ENCODE measurements at regions not wholly inside any gene's neighbourhood (a gene's known extent, or its start where the extent isn't known, plus 50 kb on each side); places are given as distances from the start of the nearest gene placed in this dataset.
"Not testable (repeated sequence)": the region's sequence is repeated elsewhere in the genome, so short reads cannot be mapped to it uniquely, and the experiment has no call there.

- H3K9ac ChIP-seq (ENCODE audit: low read depth, low read length) = no peak overlapping the region
- H3K27me3 ChIP-seq (ENCODE audit: insufficient read depth, low read length) = no peaks in the 10 kb centered on the region
- H3K36me3 ChIP-seq (ENCODE audit: insufficient read depth, low read length) = no peaks in the 10 kb centered on the region
- H3K9me3 ChIP-seq (ENCODE audit: insufficient read depth, low read depth, low read length) = no peaks in the 10 kb centered on the region
- no peak overlapping the region for H3K4me3 ChIP-seq (ENCODE audit: low read length)
- H3K4me1 ChIP-seq (ENCODE audit: insufficient read depth, low read length) = no peaks in the 10 kb centered on the region
- WGBS = 81% methylated on average over 5 of the region's 5 CpGs
- H3K27ac ChIP-seq (ENCODE audit: low read depth, low read length) = no peak overlapping the region
These were observed 672.3 kb upstream of the C16orf82 start for GRCh38 chr16:26394409-26394808.

DNA sequence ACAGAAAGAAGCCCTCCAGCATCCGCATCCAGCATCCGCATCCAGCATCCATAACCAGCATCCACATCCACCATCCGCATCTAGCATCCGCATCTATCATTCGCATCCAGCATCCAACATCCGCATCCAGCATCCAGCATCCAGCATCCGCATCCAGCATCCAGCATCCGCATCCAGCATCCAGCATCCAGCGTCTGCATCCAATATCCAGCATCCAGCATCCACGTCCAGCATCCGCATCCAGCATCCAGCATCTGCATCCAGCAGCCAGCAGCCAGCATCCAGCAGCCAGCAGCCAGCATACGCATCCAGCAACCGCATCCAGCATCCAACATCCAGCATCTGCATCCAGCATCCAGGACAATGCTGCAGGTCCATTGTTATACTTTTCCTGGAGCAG is 671.0 kb upstream of the C16orf82 start:
- Histone ChIP-seq H3K27ac (ENCODE audit: low read depth, low read length) (no peak overlapping the region), H3K9me3 (ENCODE audit: insufficient read depth, low read depth, low read length) (no peaks in the 10 kb centered on the region), H3K4me1 (ENCODE audit: insufficient read depth, low read length) (no peaks in the 10 kb centered on the region), H3K36me3 (ENCODE audit: insufficient read depth, low read length) (no peaks in the 10 kb centered on the region), H3K9ac (ENCODE audit: low read depth, low read length) (no peak overlapping the region), H3K4me3 (ENCODE audit: low read length) (no peak overlapping the region), H3K27me3 (ENCODE audit: insufficient read depth, low read length) (no peaks in the 10 kb centered on the region)
- 96% methylated on average over 13 of the region's 13 CpGs for WGBS

GRCh38 chr16:26396511-26397235 is 670.1 kb upstream of the C16orf82 start:
- Histone ChIP-seq H3K27ac (ENCODE audit: low read depth, low read length) (no peak overlapping the region), H3K27me3 (ENCODE audit: insufficient read depth, low read length) (no peaks in the 10 kb centered on the region), H3K4me3 (ENCODE audit: low read length) (no peak overlapping the region), H3K9me3 (ENCODE audit: insufficient read depth, low read depth, low read length) (no peaks in the 10 kb centered on the region), H3K4me1 (ENCODE audit: insufficient read depth, low read length) (no peaks in the 10 kb centered on the region), H3K36me3 (ENCODE audit: insufficient read depth, low read length) (no peaks in the 10 kb centered on the region), H3K9ac (ENCODE audit: low read depth, low read length) (no peak overlapping the region)
- WGBS = 61% methylated on average over 3 of the region's 3 CpGs

- no peak overlapping the region for H3K4me3 ChIP-seq (ENCODE audit: low read length)
- peaks cover 14% of the 10 kb centered on the region for H3K4me1 ChIP-seq (ENCODE audit: insufficient read depth, low read length)
- 83% methylated on average over 3 of the region's 3 CpGs for WGBS
- H3K27me3 ChIP-seq (ENCODE audit: insufficient read depth, low read length) = no peaks in the 10 kb centered on the region
- H3K9ac ChIP-seq (ENCODE audit: low read depth, low read length) = no peak overlapping the region
- no peaks in the 10 kb centered on the region for H3K36me3 ChIP-seq (ENCODE audit: insufficient read depth, low read length)
- H3K9me3 ChIP-seq (ENCODE audit: insufficient read depth, low read depth, low read length) = no peaks in the 10 kb centered on the region
- H3K27ac ChIP-seq (ENCODE audit: low read depth, low read length) = no peak overlapping the region
These were observed 652.9 kb upstream of the C16orf82 start for GRCh38 chr16:26413780-26414179.

GRCh38 chr16:26419458-26419857 is 647.3 kb upstream of the C16orf82 start:
- H3K36me3 ChIP-seq (ENCODE audit: insufficient read depth, low read length); H3K27me3 ChIP-seq (ENCODE audit: insufficient read depth, low read length); H3K9ac ChIP-seq (ENCODE audit: low read depth, low read length); H3K9me3 ChIP-seq (ENCODE audit: insufficient read depth, low read depth, low read length); H3K4me3 ChIP-seq (ENCODE audit: low read length); H3K27ac ChIP-seq (ENCODE audit: low read depth, low read length): not testable (repeated sequence)
- WGBS = 60% methylated on average over 8 of the region's 8 CpGs
- peaks cover 17% of the 10 kb centered on the region for H3K4me1 ChIP-seq (ENCODE audit: insufficient read depth, low read length)

DNA sequence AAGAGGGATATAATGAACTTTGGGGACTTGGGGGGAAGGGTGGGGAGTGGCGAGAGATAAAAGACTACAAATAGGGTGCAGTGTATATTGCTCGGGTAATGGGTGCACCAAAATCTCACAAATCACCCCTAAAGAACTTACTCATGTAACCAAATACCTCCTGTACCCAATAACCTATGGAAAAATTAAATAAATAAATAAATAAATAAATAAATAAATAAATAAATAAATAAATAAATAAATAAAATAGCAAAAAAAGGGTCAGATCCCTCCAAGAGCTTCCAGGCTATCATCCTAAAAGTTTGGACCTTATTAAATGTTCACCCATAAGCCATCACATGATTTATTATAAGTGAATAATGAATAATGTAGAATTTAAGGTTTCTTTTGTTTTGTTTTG is 636.1 kb upstream of the C16orf82 start:
- Histone ChIP-seq H3K27ac (ENCODE audit: low read depth, low read length) (no peak overlapping the region), H3K4me1 (ENCODE audit: insufficient read depth, low read length) (no peaks in the 10 kb centered on the region), H3K9ac (ENCODE audit: low read depth, low read length) (no peak overlapping the region), H3K4me3 (ENCODE audit: low read length) (no peak overlapping the region), H3K9me3 (ENCODE audit: insufficient read depth, low read depth, low read length) (no peaks in the 10 kb centered on the region), H3K36me3 (ENCODE audit: insufficient read depth, low read length) (no peaks in the 10 kb centered on the region), H3K27me3 (ENCODE audit: insufficient read depth, low read length) (no peaks in the 10 kb centered on the region)
- 89% methylated on average over 1 of the region's 2 CpGs for WGBS

DNA sequence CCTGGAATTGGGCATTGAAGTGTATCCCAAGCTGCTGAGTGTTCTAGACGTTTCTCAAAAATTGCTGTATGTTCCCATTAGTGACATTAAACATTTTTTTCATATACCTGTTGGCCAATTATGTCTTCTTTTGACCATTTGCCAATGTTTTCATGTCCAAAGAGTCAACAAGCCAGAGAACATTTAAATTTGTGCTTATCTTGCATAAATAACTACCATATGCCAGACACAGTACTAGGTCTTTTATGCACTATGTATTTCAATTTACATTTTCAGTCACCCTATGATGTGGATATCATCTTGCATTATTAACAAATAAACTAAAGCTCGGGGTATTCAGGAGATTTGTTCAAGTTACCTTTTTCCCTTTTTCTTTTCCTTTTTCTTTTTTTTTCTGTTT is 632.9 kb upstream of the C16orf82 start:
- Histone ChIP-seq H3K4me3 (ENCODE audit: low read length) (no peak overlapping the region), H3K4me1 (ENCODE audit: insufficient read depth, low read length) (no peaks in the 10 kb centered on the region), H3K27me3 (ENCODE audit: insufficient read depth, low read length) (no peaks in the 10 kb centered on the region), H3K36me3 (ENCODE audit: insufficient read depth, low read length) (no peaks in the 10 kb centered on the region), H3K9me3 (ENCODE audit: insufficient read depth, low read depth, low read length) (peaks cover 4% of the 10 kb centered on the region; the same call in 1 of the 2 replicates), H3K9ac (ENCODE audit: low read depth, low read length) (no peak overlapping the region), H3K27ac (ENCODE audit: low read depth, low read length) (no peak overlapping the region)
- 86% methylated on average over 1 of the region's 2 CpGs for WGBS

- H3K9me3 ChIP-seq (ENCODE audit: insufficient read depth, low read depth, low read length) = peaks cover 4% of the 10 kb centered on the region; the same call in 1 of the 2 replicates
- H3K4me1 ChIP-seq (ENCODE audit: insufficient read depth, low read length) = no peaks in the 10 kb centered on the region
- no peak overlapping the region for H3K9ac ChIP-seq (ENCODE audit: low read depth, low read length)
- no peak overlapping the region for H3K4me3 ChIP-seq (ENCODE audit: low read length)
- no peaks in the 10 kb centered on the region for H3K36me3 ChIP-seq (ENCODE audit: insufficient read depth, low read length)
- WGBS = 88% methylated on average over 3 of the region's 3 CpGs
- H3K27me3 ChIP-seq (ENCODE audit: insufficient read depth, low read length) = no peaks in the 10 kb centered on the region
- no peak overlapping the region for H3K27ac ChIP-seq (ENCODE audit: low read depth, low read length)
These were observed 625.5 kb upstream of the C16orf82 start for GRCh38 chr16:26441178-26441577.

GRCh38 chr16:26442321-26442720 is 624.4 kb upstream of the C16orf82 start:
- no peaks in the 10 kb centered on the region for H3K36me3 ChIP-seq (ENCODE audit: insufficient read depth, low read length)
- no peak overlapping the region for H3K9ac ChIP-seq (ENCODE audit: low read depth, low read length)
- no peak overlapping the region for H3K27ac ChIP-seq (ENCODE audit: low read depth, low read length)
- no peaks in the 10 kb centered on the region for H3K4me1 ChIP-seq (ENCODE audit: insufficient read depth, low read length)
- 94% methylated on average over 2 of the region's 2 CpGs for WGBS
- no peaks in the 10 kb centered on the region for H3K27me3 ChIP-seq (ENCODE audit: insufficient read depth, low read length)
- peaks cover 3% of the 10 kb centered on the region; the same call in 1 of the 2 replicates for H3K9me3 ChIP-seq (ENCODE audit: insufficient read depth, low read depth, low read length)
- no peak overlapping the region for H3K4me3 ChIP-seq (ENCODE audit: low read length)

- Histone ChIP-seq H3K36me3 (ENCODE audit: insufficient read depth, low read length) (no peaks in the 10 kb centered on the region), H3K9me3 (ENCODE audit: insufficient read depth, low read depth, low read length) (0 out of 2 replicates have a peak, but pooled peaks cover 2% of the 10 kb centered on the region), H3K27me3 (ENCODE audit: insufficient read depth, low read length) (no peaks in the 10 kb centered on the region), H3K4me3 (ENCODE audit: low read length) (no peak overlapping the region), H3K9ac (ENCODE audit: low read depth, low read length) (no peak overlapping the region), H3K4me1 (ENCODE audit: insufficient read depth, low read length) (no peaks in the 10 kb centered on the region), H3K27ac (ENCODE audit: low read depth, low read length) (no peak overlapping the region)
- 96% methylated on average over 5 of the region's 5 CpGs for WGBS
These were observed 619.2 kb upstream of the C16orf82 start for GRCh38 chr16:26447570-26447969.

DNA sequence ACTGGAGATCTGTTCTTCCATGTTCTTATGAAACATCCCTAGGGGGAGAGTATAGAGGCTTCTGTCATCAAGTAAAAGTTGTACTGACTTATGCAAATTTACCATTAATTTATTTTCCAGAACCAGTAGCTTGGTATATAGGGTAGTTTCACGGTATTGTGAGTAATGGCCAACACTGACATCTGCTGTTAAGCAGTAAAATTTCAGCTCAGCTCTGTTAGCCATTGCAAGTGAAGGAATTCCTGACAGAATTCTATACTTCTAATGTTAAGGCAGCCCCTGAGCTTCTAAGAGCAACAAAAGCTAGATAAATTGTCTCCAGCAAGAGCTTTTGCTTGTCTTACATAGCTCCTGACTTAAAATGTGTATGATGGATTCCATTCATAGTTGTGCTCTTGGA is 613.5 kb upstream of the C16orf82 start:
- H3K27me3 ChIP-seq (ENCODE audit: insufficient read depth, low read length) = no peaks in the 10 kb centered on the region

DNA sequence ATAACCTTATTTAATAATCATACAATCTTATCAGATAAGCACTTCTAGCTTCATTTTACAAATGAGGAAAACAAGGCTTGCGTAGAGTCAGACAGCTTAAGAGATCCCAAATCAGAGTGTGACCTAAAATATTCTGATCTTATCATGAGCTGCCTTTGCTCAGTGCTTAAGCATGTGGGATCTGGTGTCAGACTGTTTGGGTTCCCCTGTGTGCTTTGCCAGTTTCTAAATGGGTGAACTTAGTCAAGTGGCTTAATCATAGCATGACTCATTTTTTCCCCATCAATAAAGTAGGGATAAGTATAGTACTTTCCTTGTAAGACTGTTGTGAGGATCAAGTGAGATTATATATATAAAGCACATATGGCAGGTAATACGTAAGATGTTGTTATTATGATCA is 612.6 kb upstream of the C16orf82 start:
- Histone ChIP-seq H3K9me3 (ENCODE audit: insufficient read depth, low read depth, low read length) (peaks cover 9% of the 10 kb centered on the region), H3K27ac (ENCODE audit: low read depth, low read length) (no peak overlapping the region), H3K36me3 (ENCODE audit: insufficient read depth, low read length) (no peaks in the 10 kb centered on the region), H3K4me3 (ENCODE audit: low read length) (no peak overlapping the region), H3K4me1 (ENCODE audit: insufficient read depth, low read length) (no peaks in the 10 kb centered on the region), H3K9ac (ENCODE audit: low read depth, low read length) (no peak overlapping the region), H3K27me3 (ENCODE audit: insufficient read depth, low read length) (no peaks in the 10 kb centered on the region)
- WGBS = 94% methylated on average over 1 of the region's 2 CpGs

More for the DNA sequence above, 613.5 kb upstream of the C16orf82 start:
- Histone ChIP-seq H3K4me1 (ENCODE audit: insufficient read depth, low read length) (no peaks in the 10 kb centered on the region), H3K27ac (ENCODE audit: low read depth, low read length) (no peak overlapping the region), H3K9me3 (ENCODE audit: insufficient read depth, low read depth, low read length) (peaks cover 11% of the 10 kb centered on the region), H3K4me3 (ENCODE audit: low read length) (no peak overlapping the region), H3K36me3 (ENCODE audit: insufficient read depth, low read length) (no peaks in the 10 kb centered on the region), H3K9ac (ENCODE audit: low read depth, low read length) (no peak overlapping the region)
- 53% methylated on average over 1 of the region's 1 CpG for WGBS
